ENCODE measurements at regions not wholly inside any gene's neighbourhood (a gene's known extent, or its start where the extent isn't known, plus 50 kb on each side); places are given as distances from the start of the nearest gene placed in this dataset.

- no peak for DNase-seq
Measured at GRCh38 chr1:81375884-81376548, 424.7 kb upstream of the ADGRL2 start.

GRCh38 chr1:81374481-81374880, 426.3 kb upstream of the ADGRL2 start:
- DNase-seq, result peak; percentile 12

DNA sequence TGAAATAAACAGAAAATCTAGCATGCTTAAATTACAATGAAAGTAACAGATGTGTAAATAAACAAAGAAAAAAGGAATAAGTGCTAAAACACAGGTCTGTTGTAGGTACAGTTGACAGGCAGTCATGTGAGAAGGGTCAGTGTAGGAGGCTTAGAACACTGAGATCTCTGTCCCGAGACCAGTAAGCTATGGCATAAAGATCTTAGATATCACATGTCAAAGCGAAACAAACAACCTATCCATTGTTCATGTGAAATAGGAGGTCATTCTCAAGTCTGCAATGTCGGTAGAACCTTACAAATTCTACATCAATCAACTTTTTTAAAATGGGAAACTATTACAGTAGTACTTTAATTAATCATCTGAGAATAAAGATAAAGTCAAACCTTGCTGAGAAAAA, 428.9 kb upstream of the ADGRL2 start:
- no peak for DNase-seq

DNA sequence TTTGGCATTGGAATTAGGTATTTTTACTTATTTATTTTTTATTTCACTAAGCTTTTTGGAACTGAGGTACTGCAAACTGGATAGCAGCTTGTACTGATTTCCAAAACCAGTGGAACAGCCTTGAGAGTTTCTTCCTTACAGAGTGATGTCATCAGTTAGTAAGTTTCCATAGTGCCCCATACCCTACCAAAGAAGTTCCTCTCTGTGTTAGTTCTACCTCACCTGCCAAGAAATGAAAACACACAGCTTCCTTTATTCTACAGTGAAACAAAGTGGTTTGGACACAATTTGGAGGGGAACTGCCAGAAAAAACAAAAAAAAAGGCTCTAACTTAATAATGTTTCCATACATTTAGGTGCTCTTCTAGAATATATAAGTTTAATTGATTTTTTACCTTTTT, 430.9 kb upstream of the ADGRL2 start:
- DNase-seq, result no peak

DNA sequence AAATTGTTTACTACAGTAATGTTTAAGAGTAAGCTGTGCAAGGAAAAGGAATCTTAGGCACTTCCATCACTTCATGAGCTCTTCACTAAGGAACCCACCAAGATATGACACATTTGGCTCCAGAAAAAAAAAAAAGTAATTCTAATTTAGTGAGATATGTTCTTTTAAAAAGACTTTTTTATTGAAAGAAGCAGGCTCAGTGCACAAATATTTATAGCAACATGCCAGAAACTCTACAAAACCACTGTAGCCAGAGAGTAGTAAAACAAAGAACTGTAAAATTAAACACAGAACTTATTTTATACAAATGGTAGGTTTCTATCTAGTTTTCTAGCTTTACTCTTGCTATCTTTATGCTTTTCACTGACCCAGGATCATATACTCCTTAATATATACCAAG, 434.6 kb upstream of the ADGRL2 start:
- DNase-seq, result no peak

DNA sequence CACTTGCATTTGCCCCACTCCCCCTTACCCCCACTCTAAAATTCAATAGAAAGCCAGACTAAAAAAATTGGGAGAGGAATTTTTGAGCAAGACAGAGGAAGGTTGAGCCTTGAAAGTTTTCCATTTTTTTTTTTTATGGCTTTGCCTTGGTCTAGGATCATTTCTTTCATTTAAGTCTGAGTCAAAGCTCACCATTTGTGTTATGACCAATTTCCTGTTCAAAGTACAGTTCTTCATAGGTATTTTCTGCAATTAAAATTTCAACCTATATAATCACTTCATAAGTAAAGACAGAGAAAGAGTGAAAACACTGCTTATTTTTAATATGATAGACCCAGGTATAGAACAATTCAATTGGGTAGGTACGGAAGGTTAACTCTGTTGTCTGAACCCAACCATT, 436.6 kb upstream of the ADGRL2 start:
- no peak for DNase-seq

GRCh38 chr1:81358151-81358550, 442.6 kb upstream of the ADGRL2 start:
- DNase-seq, result no peak

GRCh38 chr1:81351864-81352263, 448.9 kb upstream of the ADGRL2 start:
- no peak for DNase-seq

GRCh38 chr1:81349194-81349965, 451.4 kb upstream of the ADGRL2 start:
- DNase-seq, result no peak

DNA sequence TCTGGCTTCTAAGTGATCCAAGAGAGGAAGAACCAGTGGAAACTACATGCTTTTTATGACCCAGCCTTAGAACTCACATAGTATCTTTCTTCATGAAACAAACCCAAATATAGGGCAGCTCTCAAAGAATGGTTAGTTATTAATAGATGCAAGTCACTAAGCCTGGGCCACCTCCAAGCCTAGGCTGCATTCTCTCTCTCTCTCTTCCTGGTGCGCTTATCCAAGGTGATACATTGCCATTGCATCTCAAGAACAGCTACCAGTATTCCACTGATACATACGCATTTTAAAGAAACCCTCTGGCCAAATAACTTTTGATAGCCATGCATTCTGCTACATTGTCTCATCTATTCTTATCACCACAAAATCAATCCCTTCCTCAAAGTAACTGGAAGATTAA, 455.6 kb upstream of the ADGRL2 start:
- DNase-seq, result no peak

- no peak for DNase-seq
Measured at GRCh38 chr1:81340239-81340638, 460.5 kb upstream of the ADGRL2 start.

DNA sequence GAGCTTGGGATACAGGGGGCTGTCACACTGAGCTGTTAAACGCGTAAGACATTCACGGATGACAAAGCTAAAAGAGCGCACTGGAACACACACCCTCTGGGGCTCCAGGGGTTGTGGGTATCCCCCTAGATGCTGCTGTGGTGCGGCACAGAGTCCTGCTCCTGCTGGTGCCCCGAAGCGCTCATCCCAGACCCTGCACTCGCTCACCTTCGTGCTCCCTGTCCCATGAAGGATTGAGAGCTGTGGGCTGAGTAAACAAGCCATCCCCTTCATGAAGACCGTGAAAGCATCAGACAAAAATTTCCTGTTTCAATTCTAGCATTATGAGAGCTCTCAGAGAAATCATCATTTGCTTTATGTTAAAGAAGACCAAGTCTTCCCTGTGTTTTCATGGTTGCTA, 463.5 kb upstream of the ADGRL2 start:
- no peak for DNase-seq

GRCh38 chr1:81335876-81336275, 464.9 kb upstream of the ADGRL2 start:
- no peak for DNase-seq

DNA sequence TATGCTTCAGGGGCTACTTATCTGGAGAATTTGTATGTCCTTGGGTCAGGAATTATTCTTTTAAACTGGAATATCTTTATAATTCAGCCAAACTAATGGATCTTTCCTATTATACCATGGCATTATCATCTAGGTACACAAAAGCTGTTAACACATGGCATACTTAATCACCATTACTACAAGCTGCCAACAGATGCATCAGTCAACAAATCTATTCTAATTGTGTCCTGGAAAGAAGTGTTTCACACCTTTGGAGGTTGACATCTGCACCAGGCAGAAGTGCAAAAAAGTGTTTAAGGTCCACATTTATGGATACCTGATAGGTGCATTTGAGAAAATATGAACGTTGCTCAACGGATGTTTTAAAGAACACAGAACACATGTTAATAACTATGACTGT, 470.2 kb upstream of the ADGRL2 start:
- no peak for DNase-seq

GRCh38 chr1:81330111-81330510, 470.6 kb upstream of the ADGRL2 start:
- no peak for DNase-seq

DNA sequence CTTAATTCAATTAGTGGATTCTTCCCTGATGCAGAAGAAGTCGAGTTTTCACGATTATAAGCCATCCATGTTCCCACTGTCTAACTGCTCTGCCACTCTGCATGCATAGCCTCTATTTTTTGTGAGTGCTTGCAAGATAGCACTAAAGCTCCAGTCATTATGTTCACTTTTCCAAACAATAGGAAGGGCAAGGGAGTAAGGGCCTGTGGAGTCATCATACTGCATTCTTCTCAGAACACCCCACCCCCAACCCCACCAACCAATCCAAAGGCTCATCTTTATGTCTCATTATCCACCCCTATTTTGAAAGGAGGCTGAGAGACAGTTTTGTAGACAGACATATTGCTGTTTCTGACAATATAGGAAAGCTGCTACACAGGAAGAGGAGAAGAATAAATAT, 471.7 kb upstream of the ADGRL2 start:
- no peak for DNase-seq

DNA sequence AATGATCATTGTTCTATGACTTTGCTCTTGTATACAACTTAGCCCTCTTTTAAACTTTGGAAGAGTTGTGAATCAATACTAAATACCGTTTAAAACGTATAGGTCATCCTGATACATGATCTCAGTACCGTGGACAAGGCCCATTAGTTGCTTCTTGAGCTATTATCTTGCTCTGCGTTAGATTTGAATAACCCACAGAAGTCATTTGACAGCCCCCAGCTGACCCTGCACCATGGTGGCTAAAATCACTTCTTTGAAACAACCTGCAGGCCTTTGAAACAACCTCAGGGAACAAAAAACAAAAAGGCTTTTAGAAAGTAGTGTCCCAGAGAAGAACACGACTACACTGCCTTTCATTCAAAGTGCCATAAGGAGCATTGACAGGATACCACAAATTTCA, 473.0 kb upstream of the ADGRL2 start:
- DNase-seq, result no peak

DNA sequence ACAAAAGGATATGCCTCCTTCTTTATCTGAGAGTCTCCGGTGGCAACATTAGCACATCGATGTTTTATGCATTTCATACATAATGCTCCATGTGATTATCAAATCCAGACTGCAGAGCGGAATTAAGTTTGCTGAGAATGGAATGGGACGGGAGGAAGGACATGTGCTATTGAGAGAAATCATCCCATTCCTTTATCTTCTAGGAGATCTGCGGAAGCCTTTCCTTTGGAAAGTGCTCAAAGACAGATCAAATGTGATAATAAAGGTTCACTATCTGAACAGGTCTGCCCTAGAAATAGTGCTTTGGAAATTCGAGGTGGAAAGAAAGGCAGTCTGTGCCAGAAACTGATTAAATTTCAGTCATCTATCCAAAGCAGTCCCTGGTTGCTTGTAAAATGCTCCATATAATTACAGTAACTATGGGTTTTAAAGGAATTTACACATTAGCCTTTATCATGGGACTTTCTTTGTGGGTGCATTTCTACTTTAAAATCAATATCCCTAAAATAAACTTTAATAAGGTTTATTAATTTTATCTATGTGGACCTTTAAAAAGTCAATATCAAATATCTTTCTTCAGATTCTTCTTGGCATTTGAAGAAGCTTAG, 473.5 kb upstream of the ADGRL2 start:
- DNase-seq, result no peak

GRCh38 chr1:81326212-81326611, 474.5 kb upstream of the ADGRL2 start:
- DNase-seq, result no peak

DNA sequence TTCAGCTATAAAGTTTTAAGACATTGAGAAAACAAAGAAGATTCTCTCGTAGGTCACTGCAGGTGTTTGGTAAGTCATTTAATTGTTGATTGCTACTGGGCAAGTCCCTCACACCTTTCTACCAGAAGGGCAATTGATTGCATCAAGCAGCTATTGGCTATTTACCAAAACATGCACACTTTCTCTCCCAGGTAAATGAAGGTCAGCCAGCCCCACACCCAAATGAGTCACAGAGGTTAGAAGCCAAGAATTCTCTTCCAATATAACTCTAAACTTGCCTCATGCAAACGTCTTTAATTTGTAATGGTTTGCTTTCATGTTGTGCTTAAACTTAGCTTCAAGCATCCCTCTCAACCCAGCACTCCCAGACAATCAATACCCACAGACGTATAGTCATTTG, 475.3 kb upstream of the ADGRL2 start:
- no peak for DNase-seq

DNA sequence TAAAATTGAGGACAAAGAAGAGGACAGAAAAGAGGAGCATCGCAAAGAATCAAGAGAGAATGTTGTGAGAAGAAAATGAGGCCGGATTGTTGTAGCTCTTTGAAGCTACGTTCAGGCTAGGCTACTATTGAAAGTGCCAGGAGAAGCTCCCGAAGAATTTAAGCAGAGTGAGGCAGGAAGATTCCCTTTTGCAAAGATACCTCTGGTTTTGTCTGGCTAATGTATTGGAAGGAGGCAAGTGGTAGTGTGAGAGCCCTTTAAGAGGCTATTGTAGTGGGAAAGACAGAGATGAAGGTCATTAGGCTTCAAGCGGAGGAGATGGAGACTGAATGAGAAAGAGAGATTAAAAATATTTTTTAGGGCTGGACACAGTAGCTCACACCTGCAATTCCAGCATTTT, 476.9 kb upstream of the ADGRL2 start:
- no peak for DNase-seq

DNA sequence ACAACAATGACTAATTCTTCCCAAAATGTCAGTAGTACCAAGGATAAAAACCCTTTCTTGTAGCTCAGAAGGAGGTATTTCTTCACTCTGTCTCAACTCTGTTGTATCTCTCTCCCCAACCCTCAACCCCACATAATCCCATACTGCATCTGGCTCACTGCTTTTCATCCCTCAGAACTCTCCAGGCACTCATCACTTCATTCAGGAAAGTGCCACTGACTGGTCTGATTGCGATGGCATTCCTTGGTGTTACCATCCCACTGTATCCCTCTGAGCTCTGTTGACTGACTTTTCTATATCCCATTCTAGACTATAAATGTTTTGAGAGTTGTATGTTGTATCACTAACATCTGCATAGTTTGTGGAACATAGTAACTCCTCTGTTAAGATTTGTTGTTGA, 483.5 kb upstream of the ADGRL2 start:
- DNase-seq, result no peak

GRCh38 chr1:81314513-81315233, 486.1 kb upstream of the ADGRL2 start:
- DNase-seq, result no peak

DNA sequence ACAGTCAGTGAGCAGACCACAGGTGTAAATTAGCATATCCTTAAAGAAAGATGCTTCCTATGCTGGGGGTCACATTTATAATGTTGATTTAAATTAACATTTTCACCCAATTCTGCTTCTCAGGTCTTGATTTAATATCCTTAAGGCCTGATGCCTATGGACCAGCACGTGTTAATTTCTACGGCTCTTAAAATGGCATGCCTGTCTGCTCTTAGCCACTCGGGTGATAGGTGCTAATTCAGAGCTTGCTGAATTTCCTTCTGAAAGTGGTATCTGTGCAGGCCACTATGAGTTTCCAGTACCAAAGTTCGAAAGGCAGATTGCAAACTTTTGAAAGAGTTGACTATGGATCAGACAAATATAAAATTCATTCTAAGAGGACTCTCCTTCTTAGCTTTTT, 487.4 kb upstream of the ADGRL2 start:
- DNase-seq, result no peak

Measured in NCI-H510A treated with DMSO at 0.1 percent for 48 hours (cell line).